ENCODE measurements at regions not wholly inside any gene's neighbourhood (a gene's known extent, or its start where the extent isn't known, plus 50 kb on each side); places are given as distances from the start of the nearest gene placed in this dataset.
"Not testable (repeated sequence)": the region's sequence is repeated elsewhere in the genome, so short reads cannot be mapped to it uniquely, and the experiment has no call there.

GRCh38 chr22:47420211-47420610 is 657.8 kb downstream of the TBC1D22A start:
- DNase-seq = no peak

- DNase-seq = no peak
Measured at GRCh38 chr22:47419239-47419638, 656.8 kb downstream of the TBC1D22A start.

GRCh38 chr22:47417699-47418098 is 655.2 kb downstream of the TBC1D22A start:
- no peak for DNase-seq

DNA sequence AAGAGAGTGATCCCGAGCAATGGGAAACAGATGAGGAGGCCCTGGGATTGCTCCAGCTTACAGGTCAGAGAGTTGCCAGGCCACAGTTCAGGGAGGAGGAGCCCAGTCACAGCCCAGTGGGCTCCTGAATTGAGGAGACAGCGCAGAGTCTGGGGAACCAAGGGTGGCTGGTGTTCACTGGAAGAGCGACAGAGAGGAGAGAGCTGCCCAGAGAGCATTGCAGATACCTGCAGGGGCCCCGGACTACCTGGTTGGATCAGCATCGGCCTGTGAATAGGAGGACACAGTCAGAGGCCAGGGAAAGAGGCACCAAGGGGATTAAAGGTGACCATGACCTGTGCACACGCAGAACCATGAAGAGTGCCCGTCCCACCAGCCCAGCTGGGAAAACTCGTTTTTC is 648.6 kb downstream of the TBC1D22A start:
- no peak for DNase-seq

DNA sequence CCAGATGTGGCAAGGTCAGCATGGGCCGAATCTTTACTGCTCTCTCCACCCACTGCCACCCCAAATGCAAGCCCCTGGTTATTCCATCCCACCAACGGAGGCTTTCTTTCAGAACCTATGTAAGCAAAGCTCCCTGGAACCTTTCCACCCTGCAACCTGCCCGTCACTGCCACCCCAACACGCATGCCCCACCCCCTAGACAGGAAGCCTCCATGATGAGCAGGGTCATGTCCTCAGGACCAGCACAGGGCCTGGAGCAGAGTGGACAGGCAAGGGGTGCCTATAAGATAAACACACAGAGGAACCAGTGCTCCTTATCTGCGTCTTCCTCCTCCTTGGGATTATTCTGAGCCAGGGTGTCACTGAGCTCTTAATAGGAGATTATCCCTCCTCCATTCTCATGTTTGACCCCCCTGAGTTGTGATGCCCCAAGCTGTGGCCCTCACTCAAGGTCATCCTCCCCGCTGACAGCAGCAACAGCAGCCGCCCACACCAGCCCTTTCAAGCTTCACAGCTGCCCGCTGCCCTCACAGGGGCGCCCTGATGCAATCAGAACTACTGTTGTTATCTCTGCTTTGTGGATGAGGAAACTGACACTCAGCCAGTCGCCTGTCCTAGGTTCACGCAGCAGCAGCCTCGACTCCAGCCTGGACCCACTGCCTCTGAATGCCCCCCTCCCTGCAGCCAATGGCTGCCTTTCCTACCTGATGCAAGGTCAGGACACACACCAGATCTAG is 647.3 kb downstream of the TBC1D22A start:
- DNase-seq = no peak

- no peak for DNase-seq
Measured at GRCh38 chr22:47408409-47408808, 646.0 kb downstream of the TBC1D22A start.

- no peak for DNase-seq
Measured at GRCh38 chr22:47407461-47408025, 645.1 kb downstream of the TBC1D22A start.

DNA sequence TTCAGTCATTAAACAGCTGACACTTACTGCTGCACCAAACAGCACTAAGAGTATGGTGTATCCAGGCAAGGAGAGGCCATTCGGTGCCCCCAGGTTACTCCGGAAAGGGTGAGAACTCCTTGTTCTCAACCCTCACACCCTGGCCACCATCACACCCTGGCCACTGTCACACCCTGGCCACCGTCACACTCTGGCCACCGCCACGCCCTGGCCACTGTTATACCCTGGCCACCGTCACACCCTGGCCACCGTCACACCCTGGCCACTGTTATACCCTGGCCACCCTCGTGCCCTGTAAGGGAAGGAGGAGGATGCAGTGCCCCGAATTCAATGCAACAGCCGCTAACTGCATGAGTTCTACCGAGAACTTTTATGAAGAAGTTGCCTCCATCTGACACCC is 644.4 kb downstream of the TBC1D22A start:
- DNase-seq = no peak

DNA sequence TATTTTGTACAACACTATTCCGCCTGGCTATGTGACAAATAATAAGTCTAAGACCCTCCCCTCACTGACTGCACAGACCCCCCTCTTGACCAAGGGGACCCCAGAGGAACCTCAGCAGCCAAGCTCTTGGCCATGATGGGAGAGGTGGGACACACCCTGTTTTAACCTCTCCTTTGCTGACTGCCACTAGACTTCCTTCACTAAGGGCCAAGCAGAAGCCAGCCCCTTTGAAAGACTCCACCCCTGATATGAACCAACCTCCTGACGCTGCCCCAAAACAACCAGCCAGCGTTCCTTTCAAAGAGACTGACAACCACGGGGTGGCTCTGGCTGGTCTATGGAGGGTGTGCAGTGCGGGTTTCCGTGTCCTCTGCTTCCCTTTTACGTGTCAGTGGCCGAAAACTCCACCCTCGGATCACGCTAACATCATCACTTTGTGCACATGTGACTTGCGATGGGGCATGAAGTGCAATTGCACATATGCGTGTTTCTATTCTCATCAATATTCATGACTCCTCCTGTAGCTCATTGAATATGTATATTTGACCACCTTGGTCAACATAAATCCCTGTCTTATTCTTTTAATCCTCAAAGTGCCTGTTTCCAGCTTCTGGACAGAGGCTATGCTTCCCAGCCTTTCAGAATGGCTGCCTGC is 643.9 kb downstream of the TBC1D22A start:
- no peak for DNase-seq

DNA sequence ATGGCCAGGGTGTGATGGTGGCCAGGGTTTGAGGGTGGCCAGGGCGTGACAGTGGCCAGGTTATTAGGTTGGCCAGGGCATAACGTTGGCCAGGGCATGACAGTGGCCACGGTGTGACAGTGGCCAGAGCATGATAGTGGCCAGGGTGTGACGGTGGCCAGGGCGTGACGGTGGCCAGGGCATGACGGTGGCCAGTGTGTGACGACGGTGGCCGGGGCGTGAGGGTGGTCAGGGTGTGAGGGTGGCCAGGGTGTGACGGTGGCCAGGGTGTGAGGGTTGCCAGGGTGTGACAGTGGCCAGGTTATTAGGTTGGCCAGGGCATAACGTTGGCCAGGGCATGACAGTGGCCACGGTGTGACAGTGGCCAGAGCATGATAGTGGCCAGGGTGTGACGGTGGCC is 642.8 kb downstream of the TBC1D22A start:
- not testable (repeated sequence) for DNase-seq

- DNase-seq = no peak
Measured at GRCh38 chr22:47402876-47403525, 640.6 kb downstream of the TBC1D22A start.

GRCh38 chr22:47401976-47402770 is 639.7 kb downstream of the TBC1D22A start:
- DNase-seq = no peak

DNA sequence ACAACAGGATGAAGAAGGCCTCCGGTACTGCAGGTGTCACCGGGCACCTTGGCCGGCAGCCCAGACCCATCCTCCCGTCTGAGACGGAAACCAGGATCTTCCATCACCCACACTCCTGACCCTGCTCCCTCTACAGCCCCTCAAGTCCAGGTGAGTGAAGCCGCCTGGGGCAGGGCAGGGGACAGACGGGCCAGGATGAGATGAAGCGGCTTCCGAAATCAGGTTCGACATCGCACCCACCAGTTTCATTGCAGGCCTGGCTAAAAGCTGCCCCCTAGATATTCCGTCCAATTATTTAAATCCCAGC is 639.1 kb downstream of the TBC1D22A start:
- DNase-seq = no peak

- no peak for DNase-seq
Measured at GRCh38 chr22:47400701-47401591, 638.5 kb downstream of the TBC1D22A start.

DNA sequence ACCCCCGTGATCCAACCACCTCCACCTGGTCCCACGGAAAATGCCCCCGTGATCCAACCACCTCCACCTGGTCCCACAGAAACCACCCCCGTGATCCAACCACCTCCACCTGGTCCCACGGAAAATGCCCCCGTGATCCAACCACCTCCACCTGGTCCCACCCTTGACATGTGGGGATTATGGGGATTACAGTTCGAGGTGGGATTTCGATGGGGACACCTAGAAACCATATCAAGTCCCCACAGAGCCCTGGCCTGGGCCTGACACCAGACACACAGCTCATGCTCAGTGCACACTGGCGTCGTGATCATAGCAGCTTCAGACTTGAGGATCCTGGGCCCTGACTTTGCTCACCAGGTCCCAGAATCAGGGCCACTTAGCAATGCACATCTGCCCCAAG is 637.7 kb downstream of the TBC1D22A start:
- not testable (repeated sequence) for DNase-seq

GRCh38 chr22:47398921-47399790 is 636.7 kb downstream of the TBC1D22A start:
- DNase-seq = no peak

DNA sequence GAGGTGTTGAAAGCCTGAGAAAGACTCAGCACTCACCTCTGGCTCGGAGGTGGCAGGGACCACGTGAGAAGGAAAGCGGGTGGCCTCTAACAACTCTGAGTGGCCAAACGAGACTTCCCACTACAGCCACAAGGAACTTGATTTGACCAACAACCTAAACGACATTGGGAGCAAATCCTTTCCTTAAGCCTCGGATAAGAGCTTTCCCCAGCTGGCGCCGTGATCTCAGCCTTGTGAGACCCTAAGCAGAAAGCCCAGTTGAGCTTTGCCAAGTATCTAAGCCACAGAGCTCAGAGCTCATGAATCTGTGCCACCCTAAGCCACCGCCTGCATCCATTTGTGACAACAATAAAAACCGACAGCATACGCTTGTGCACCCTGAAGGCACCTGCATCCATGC is 636.0 kb downstream of the TBC1D22A start:
- DNase-seq = no peak

GRCh38 chr22:47397673-47398072 is 635.2 kb downstream of the TBC1D22A start:
- no peak for DNase-seq

DNA sequence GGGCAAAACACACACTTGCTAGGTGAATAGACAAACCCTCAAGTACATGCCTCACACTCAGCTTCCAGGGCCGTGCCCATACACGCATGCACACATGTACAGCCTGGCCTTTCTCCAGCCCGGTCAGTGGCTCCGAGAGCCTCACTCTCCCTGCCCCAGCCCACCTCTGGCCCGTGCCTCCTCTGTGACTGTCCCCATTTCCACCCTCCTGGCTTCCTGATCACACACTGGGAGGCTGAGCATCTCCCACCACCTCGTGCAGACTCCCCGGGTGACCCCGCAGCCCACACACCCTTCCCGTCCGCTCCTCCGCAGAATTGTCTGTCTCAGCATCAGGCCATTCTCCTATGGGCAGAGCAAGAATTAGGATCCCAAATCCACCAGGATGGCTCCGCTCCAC is 634.1 kb downstream of the TBC1D22A start:
- DNase-seq = no peak

- no peak for DNase-seq
Measured at GRCh38 chr22:47396105-47396504, 633.7 kb downstream of the TBC1D22A start.

GRCh38 chr22:47395481-47395880 is 633.0 kb downstream of the TBC1D22A start:
- no peak for DNase-seq
